COLO829 (cell line): ENCODE measurements at regions not wholly inside any gene's neighbourhood (a gene's known extent, or its start where the extent isn't known, plus 50 kb on each side); places are given as distances from the start of the nearest gene placed in this dataset.
"Not testable (repeated sequence)": the region's sequence is repeated elsewhere in the genome, so short reads cannot be mapped to it uniquely, and the experiment has no call there.

Experiments used
- DNase-seq: peaks from one replicate; pipeline ENCODE4 v3.0.0; 2012; ENCODE audit warnings: low spot score

- DNase-seq, result no peak
Observed at GRCh38 chr5:85170183-85170582, 785.5 kb upstream of the EDIL3 start.

GRCh38 chr5:85173469-85173868, 788.8 kb upstream of the EDIL3 start:
- DNase-seq, result no peak

GRCh38 chr5:85182344-85182743, 797.7 kb upstream of the EDIL3 start:
- DNase-seq, result no peak

GRCh38 chr5:85204289-85204688, 819.6 kb upstream of the EDIL3 start:
- no peak for DNase-seq

DNA sequence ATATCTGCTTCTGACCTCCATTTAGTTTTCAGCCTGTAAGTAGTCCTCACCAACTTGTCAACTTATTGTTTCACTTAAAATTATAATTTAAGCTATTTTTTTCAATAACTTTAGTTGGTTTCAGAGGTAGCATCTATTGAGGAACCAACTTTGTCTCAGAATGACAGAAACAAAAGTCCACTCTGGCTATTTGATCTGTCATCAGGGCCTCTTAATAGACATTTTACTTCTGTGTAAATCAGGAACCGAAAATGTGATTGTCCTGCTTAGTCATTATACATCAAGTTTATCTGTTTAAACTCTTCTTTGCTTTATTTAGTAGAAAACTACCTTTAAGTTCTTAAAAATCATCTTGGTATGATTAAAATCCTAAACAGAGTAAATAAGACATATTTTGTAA, 820.8 kb upstream of the EDIL3 start:
- no peak for DNase-seq

DNA sequence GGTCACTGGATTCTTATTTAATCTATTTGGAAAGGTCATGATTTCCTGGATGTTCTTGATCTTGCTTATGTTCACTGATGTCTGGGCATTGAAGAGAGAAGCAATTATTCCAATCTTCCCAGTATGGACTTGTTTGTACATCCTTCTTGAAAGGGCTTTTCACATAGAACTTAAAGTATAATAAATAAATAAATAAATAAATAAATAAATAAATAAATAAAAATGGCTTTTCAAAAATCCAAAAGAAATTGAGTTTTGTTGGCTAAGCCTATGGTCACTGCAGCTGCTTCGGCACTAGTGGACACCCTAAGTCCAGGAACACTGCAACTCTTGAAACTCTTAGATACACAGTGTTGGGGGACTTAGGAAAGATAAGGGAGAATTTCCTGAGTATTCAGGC, 840.7 kb upstream of the EDIL3 start:
- DNase-seq, result no peak

- DNase-seq, result no peak
Observed at GRCh38 chr5:85249204-85249603, 864.5 kb upstream of the EDIL3 start.

DNA sequence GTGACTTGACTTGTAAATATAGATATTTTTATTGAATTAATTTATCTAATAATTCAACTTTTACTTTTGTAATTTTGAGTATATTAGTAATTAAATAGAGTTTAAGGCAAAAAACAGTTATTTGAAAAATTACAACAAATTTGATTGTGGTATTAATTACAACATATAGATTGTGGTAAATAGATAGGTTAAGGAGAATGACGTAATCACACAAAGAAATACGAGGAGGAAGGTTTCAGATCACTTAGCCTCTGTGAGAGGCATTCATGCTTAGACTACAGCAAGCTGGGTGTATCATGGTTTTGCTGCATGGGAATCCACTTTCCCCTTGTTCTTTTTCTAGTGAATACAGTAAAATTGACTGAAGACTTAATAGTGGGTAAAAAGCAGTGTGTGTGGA, 878.4 kb upstream of the EDIL3 start:
- no peak for DNase-seq

- no peak for DNase-seq
Observed at GRCh38 chr5:85266692-85267091, 882.0 kb upstream of the EDIL3 start.

GRCh38 chr5:85268194-85268593, 883.5 kb upstream of the EDIL3 start:
- no peak for DNase-seq

- DNase-seq, result no peak
Observed at GRCh38 chr5:85278193-85278592, 893.5 kb upstream of the EDIL3 start.

DNA sequence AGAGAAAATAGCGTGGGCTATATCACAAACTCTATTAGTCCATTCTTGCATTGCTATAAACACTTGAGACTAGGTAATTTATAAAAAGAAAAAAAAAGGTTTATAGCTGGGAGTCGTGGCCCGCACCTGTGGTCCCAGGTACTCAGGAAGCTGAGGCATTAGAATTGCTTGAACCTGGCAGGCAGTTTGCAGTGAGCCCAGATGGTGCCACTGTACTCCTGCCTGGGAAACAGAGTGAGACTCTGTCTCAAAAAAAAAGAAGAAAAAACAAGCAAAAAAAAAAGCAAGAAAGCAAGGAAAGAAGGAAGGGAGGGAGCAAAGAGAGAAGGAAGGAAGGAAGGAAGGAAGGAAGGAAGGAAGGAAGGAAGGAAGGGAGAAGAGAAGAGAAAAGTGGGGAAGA, 904.2 kb upstream of the EDIL3 start:
- DNase-seq, result no peak

DNA sequence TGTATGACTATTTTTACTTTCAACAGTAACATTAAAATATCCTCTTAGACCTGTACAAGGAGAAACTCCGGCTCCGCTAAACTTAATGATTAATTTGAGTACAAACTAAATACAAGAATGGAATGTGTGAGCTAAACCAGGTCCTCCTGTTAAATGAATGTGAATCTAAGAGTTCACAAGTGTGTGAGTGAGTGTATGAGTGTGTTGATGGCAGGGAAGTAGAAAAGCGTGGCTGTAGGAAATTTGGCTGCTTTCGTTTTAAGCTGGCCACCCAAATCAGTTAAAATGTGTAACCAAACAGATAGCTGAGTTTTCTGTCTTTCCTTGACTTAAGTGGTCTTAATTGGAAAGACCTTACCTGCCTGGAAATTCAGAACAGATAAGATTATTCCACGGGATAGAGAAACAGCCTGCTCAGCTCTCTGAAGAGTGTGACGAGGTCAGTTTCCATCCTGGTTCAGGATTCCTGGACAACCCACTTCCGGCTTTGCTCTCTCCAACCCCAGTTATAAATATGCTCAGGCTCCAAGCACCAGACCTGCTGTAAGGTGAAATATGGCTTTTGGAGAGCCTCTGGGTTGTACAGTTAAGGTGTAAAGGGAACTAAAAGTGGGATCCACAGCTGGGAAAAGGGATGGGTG, 908.6 kb upstream of the EDIL3 start:
- DNase-seq, result no peak

DNA sequence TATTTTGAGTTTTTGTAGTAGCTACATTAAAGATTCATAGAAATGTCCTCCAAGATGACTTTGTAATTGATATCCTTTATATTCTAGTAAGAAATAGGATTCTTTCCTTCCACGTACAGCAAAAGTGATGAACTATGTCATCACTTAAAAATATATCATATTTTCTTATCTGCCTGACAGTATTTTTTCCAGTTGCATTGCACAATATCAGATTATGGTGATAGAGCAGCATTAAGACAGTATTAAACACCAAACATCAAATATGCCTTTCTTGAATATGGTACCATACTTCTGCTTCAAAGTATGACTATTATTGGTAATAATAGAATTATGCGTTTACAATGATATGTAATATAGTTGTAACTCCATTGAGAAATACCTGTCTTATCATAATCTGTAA, 919.8 kb upstream of the EDIL3 start:
- no peak for DNase-seq

DNA sequence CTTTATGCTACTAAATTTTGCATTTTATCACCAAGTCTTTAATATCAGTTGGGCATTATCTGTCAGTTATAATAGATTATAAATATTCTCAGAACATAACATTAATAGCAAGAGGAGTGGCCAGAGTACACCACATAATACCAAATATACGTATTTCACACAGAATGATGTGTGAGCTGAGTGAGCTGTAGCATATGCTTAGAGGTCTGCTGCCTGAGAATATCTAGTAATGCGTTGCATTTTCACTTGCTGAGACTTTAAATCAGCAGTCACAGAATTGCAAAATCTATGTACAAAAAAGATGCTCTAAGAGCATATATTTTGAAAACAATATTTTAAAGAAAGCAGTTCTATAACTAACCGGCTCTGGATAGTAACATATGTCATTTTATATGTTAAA, 921.1 kb upstream of the EDIL3 start:
- no peak for DNase-seq

GRCh38 chr5:85311536-85311935, 926.9 kb upstream of the EDIL3 start:
- DNase-seq, result no peak

DNA sequence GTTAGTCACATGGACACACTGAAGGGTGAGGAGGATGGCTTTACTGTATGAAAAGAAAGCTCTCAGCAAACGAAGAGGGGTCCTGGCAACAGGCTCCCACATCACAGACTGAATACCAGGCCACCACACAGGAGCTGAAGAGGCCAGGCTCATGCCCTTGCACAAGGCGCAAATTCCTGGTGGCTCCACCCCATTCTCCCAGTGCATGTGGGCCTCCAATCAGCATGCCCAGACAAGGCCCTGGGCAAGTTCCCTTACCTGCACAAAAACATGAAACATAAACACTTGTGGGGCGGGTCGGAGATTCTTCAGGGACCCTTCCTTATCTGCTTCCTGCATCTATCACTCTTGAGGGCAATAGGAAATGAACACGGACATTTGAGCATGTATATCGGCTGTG, 935.8 kb upstream of the EDIL3 start:
- no peak for DNase-seq

DNA sequence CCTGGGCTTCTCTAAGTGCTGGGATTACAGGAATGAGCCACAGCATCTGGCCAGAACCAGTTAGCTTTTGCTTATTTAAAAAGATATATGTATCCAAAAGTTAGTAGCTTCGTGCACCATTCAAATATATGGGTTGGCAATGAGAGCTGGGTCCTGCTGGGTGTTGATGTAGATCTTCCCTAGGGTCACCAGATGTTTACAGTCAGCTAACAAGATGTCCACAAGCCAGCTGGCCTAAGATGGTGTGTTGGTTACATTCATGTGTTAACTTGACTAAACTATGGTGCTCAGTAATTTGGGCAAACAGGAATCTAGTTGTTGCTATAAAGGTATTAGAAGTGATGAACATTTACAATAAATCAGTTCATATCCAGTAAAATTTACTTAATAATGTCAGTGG, 948.6 kb upstream of the EDIL3 start:
- DNase-seq, result no peak

- no peak for DNase-seq
Observed at GRCh38 chr5:85337435-85337834, 952.8 kb upstream of the EDIL3 start.

- no peak for DNase-seq
Observed at GRCh38 chr5:85340790-85341189, 956.1 kb upstream of the EDIL3 start.

GRCh38 chr5:85345818-85346217, 961.1 kb upstream of the EDIL3 start:
- no peak for DNase-seq

DNA sequence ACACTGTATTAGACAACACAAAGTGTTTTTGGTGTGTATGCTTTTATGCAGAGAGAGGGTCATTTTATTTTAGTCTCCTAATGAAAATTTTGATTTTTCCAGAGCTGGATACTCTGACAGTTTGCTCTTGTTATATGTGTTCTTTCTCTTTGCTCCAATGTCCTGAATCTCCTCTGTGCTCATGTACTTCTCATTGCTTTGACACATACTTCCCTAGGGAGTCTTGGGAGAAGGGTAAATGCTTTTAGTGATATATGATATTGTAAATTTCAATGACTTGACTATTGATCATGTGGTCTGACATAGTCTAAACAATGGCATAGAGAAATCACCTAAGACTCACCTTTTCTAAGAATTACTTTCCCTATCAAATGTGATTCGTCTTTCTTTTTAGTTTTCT, 972.6 kb upstream of the EDIL3 start:
- DNase-seq, result no peak

- DNase-seq, result no peak
Observed at GRCh38 chr5:85375525-85375924, 990.8 kb upstream of the EDIL3 start.

GRCh38 chr5:85388770-85389169, 1004.1 kb upstream of the EDIL3 start:
- DNase-seq, result no peak

- not testable (repeated sequence) for DNase-seq
Observed at GRCh38 chr5:85392309-85392708, 1007.6 kb upstream of the EDIL3 start.
